Omental fat pad (tissue), 3 donors: ENCODE measurements at regions not wholly inside any gene's neighbourhood (a gene's known extent, or its start where the extent isn't known, plus 50 kb on each side); places are given as distances from the start of the nearest gene placed in this dataset.

ENCODE experiments used
- ATAC-seq: fragments of 150-250 bp; one replicate; pipeline ENCODE4 v1.9.1; 2016; ENCODE audit warnings: mild to moderate bottlenecking, moderate library complexity; ENCODE audit not compliant: low FRiP score
- DNase-seq: peaks from one replicate; pipeline ENCODE4 v3.0.0-alpha.2; 2019; ENCODE audit warnings: low spot score
- TF ChIP-seq, protein P1 (sequence below), 3 donors: fragments of 450-650 bp; IDR thresholded peaks; one replicate each; pipeline ENCODE4 v1.5.1; 2016 to 2017; ENCODE audit warnings: antibody characterized with exemption in 3 of 3, mild to moderate bottlenecking in 3 of 3, moderate library complexity in 2 of 3

DNA sequence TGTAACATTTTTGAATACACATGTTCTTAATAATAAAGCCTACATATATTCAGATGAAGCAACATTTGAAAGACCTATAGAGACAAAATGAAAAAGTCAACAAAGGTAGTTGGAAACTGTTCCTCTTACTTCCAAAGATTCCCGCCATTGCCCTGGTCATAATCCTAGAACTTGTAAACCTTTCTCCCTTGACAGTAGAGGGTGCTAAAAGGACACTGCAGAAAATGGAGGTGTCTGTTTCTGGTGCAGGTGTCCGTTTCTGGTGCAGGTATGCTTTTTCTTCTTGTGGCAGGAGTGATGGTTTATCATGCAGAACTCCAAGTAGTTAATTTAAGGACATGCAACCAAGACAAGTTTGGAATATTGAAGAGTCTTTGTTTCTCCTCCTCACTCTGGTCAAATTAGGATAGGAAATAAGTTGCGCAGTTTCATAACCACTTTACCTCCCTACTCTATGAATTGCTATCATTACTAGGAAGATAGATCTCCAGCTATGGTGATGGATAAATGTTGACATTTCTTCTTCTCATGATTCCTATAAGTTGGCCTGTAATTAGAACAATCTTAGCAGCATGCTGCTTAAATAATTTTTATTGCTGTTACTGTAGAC lies 56.0 kb upstream of the FAM174A start:
- ATAC-seq, result no peak
- DNase-seq, result no peak
- TF ChIP-seq, protein P1, sequence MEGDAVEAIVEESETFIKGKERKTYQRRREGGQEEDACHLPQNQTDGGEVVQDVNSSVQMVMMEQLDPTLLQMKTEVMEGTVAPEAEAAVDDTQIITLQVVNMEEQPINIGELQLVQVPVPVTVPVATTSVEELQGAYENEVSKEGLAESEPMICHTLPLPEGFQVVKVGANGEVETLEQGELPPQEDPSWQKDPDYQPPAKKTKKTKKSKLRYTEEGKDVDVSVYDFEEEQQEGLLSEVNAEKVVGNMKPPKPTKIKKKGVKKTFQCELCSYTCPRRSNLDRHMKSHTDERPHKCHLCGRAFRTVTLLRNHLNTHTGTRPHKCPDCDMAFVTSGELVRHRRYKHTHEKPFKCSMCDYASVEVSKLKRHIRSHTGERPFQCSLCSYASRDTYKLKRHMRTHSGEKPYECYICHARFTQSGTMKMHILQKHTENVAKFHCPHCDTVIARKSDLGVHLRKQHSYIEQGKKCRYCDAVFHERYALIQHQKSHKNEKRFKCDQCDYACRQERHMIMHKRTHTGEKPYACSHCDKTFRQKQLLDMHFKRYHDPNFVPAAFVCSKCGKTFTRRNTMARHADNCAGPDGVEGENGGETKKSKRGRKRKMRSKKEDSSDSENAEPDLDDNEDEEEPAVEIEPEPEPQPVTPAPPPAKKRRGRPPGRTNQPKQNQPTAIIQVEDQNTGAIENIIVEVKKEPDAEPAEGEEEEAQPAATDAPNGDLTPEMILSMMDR (IDR thresholded peaks at IDR 0.05), result no peak

DNA sequence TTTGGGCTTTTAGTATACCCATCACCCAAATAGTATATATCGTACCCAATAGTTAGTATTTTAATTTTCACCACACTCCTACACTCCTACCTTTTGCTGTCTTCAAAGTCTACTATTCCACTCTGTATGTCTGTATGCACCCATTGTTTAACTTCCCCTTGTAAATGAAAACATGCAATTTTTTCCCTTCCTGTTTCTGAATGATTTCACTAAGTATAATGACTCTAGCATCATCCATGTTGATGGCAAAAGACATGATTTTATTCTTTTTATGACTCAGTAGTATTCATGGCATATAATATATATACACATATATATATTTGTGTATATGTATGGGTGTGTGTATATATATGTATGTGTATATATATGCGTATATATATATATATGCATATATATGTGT lies 63.1 kb upstream of the FAM174A start:
- TF ChIP-seq, protein P1 (IDR thresholded peaks at IDR 0.05), result no peak
- ATAC-seq, result no peak
- no peak for DNase-seq

DNA sequence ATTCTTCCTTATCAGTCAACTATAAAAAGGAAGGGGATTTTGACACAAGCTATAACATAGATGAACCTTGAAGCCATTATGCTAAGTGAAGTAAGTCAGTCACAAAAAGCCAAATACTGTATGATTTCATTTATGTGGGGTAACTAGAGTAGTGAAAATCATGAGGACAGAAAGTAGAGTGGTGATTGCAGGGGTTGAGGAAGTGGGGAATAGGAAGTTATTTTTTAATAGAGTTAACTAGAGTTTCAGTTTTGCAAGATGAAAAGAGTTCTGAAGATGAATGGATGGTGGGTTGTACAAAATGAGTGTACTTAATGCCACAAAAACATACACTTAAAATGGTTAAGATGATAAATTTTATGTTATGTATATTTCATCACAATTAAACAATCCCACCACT lies 65.4 kb upstream of the FAM174A start:
- TF ChIP-seq, protein P1 (IDR thresholded peaks at IDR 0.05), result no peak
- DNase-seq (no peak), ATAC-seq (no peak)

DNA sequence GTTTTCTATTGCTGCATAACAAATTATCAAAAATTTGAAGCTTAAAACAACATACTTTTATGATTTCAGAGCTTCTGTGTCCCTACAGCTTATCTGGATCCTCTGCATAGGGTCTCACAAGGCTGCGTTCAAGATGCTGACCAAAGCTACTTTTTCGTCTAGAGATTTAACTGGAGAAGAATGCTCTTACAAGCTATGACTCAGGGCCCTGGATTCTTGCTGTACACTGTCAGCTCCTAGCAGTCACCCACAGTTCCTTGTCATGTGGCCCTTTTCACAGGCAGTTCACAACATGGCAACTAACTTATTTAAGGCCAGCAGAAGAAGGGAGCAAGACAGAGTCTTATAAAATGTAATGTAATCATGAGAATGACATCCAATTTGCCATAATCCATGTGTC lies 70.8 kb upstream of the FAM174A start:
- no peak for DNase-seq
- no peak for ATAC-seq
- TF ChIP-seq, protein P1 (IDR thresholded peaks at IDR 0.05), result no peak

DNA sequence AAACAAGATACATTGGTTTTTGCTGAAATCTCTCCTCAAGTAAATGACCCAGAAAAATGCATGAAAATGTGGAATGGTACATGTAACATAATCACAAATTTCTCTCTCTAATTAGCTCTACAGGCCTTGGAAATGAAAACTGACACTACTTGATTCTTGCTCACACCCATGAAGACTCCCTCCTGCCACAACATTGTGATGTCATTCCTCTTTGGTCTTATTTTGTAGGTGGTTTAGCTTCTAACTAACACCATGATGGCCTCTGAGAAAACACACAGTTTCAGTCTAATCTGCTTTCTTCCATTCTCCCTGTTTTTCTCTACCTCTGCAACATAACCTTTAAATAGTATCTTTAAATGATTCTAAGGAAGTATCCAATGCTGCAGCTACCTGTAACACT lies 78.6 kb upstream of the FAM174A start:
- TF ChIP-seq, protein P1 (IDR thresholded peaks at IDR 0.05), result no peak
- no peak for ATAC-seq
- no peak for DNase-seq

DNA sequence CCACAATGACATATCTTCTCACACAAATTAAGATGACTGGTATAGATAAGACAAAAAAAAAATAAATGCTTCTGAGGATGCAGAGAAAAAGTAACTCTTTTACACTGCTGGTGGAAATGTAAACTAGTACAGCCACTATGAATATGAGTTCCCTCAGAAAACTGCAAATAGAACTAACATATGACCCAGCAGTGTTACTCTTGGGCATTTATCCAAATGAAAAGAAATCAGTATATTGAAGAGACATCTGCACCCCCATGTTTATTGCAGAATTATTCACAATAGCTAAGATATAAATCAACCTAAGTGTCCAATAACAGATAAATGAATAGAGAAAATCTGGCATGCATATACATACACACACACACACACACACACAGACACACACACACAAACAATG lies 83.0 kb upstream of the FAM174A start:
- no peak for DNase-seq
- ATAC-seq, result no peak
- TF ChIP-seq, protein P1 (IDR thresholded peaks at IDR 0.05), result no peak

DNA sequence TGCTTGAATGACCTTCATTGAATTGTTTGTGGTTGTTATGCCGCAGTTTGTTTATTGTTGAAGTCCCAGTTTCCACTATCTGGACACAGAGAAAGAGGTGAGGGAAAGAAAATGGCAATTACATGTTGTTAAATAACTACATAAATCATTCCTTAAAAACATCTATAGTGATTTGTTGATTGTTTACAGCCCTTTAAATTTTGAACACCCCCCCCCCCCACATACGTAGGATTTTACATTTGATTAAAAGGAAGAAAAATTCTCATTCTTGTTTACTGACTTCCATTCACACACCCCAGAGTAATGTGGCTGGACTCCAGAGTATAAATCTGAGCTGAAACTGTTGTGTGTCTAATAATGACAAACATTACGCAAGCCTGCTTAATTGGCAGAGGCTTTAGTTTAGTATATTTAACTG lies 87.1 kb upstream of the FAM174A start:
- TF ChIP-seq, protein P1 (IDR thresholded peaks at IDR 0.05), result no peak
- no peak for DNase-seq
- ATAC-seq, result no peak
